ENCODE measurements at regions not wholly inside any gene's neighbourhood (a gene's known extent, or its start where the extent isn't known, plus 50 kb on each side); places are given as distances from the start of the nearest gene placed in this dataset.

- Histone ChIP-seq H4K8ac (ENCODE audit: low read depth, low read length) (no peak overlapping the region), H3K4me3 (ENCODE audit: low read length in 2 of 2) (no peak overlapping the region), H2BK5ac (ENCODE audit: low read length) (no peak overlapping the region), H3K79me1 (ENCODE audit: low read depth, low read length) (no peaks in the 10 kb centered on the region), H3K9ac (ENCODE audit: low read depth, low read length, poor library complexity) (no peak overlapping the region), H3K23ac (ENCODE audit: low read depth, low read length, poor library complexity) (no peak overlapping the region), H2AK5ac (ENCODE audit: low read depth, low read length) (no peak overlapping the region), H3K4ac (ENCODE audit: low read length) (no peak overlapping the region), H3K4me2 (ENCODE audit: insufficient read depth, low read length, poor library complexity, severe bottlenecking) (no peak overlapping the region), H2BK15ac (ENCODE audit: low read length) (no peak overlapping the region), H3K36me3 (replicated peaks in 1 of 2; ENCODE audit: control insufficient read depth in 2 of 2, insufficient read depth in 2 of 2, low read length in 2 of 2) (no peaks in the 10 kb centered on the region), H4K91ac (ENCODE audit: low read depth, low read length, poor library complexity) (no peak overlapping the region), H3K27ac (replicated peaks; ENCODE audit: low read length) (no peak overlapping the region), H3K9me3 (replicated peaks in 1 of 2; ENCODE audit: control insufficient read depth in 2 of 2, insufficient read depth in 1 of 2, low read depth in 1 of 2, low read length in 2 of 2) (peaks cover 0 to 4% of the 10 kb centered on the region in 2 donors), H3K18ac (ENCODE audit: low read length) (no peak overlapping the region), H2AFZ (ENCODE audit: low read length) (no peak overlapping the region), H3K27me3 (ENCODE audit: control insufficient read depth in 3 of 3, insufficient read depth in 3 of 3, low read depth in 1 of 3, low read length in 3 of 3) (no peaks in the 10 kb centered on the region), H3K14ac (ENCODE audit: low read length) (no peak overlapping the region), H2BK12ac (ENCODE audit: low read length) (no peak overlapping the region), H2BK120ac (ENCODE audit: low read depth, low read length) (no peak overlapping the region), H3K4me1 (ENCODE audit: control insufficient read depth in 2 of 2, insufficient read depth in 1 of 2, low read depth in 1 of 2, low read length in 2 of 2) (no peaks in the 10 kb centered on the region)
- no CpG with 5 or more reads among the region's 4 CpGs for WGBS, 2 donors (ENCODE audit: extremely low coverage in 2 of 2, insufficient read length in 2 of 2, insufficient replicate concordance in 1 of 2)
- no peak for DNase-seq (ENCODE audit: low spot score)
Measured at GRCh38 chr3:64291956-64292355, 66.7 kb upstream of the PRICKLE2 start.

GRCh38 chr3:64291345-64291744 lies 66.1 kb upstream of the PRICKLE2 start:
- no peak overlapping the region for H2BK15ac ChIP-seq (ENCODE audit: low read length)
- no CpG with 5 or more reads among the region's 3 CpGs for WGBS, 2 donors (ENCODE audit: extremely low coverage in 2 of 2, insufficient read length in 2 of 2, insufficient replicate concordance in 1 of 2)
- H2BK12ac ChIP-seq (ENCODE audit: low read length), result no peak overlapping the region
- no peaks in the 10 kb centered on the region for H3K9me3 ChIP-seq (replicated peaks in 1 of 2; ENCODE audit: control insufficient read depth in 2 of 2, insufficient read depth in 1 of 2, low read depth in 1 of 2, low read length in 2 of 2)
- no peak overlapping the region for H4K8ac ChIP-seq (ENCODE audit: low read depth, low read length)
- no peak overlapping the region for H3K18ac ChIP-seq (ENCODE audit: low read length)
- no peak overlapping the region for H2AK5ac ChIP-seq (ENCODE audit: low read depth, low read length)
- no peaks in the 10 kb centered on the region for H3K4me1 ChIP-seq (ENCODE audit: control insufficient read depth in 2 of 2, insufficient read depth in 1 of 2, low read depth in 1 of 2, low read length in 2 of 2)
- H3K36me3 ChIP-seq (replicated peaks in 1 of 2; ENCODE audit: control insufficient read depth in 2 of 2, insufficient read depth in 2 of 2, low read length in 2 of 2), result no peaks in the 10 kb centered on the region
- H3K79me1 ChIP-seq (ENCODE audit: low read depth, low read length), result no peaks in the 10 kb centered on the region
- no peak overlapping the region for H3K23ac ChIP-seq (ENCODE audit: low read depth, low read length, poor library complexity)
- no peaks in the 10 kb centered on the region for H3K27me3 ChIP-seq (ENCODE audit: control insufficient read depth in 3 of 3, insufficient read depth in 3 of 3, low read depth in 1 of 3, low read length in 3 of 3)
- H4K91ac ChIP-seq (ENCODE audit: low read depth, low read length, poor library complexity), result no peak overlapping the region
- no peak overlapping the region for H2BK5ac ChIP-seq (ENCODE audit: low read length)
- no peak for DNase-seq (ENCODE audit: low spot score)
- no peak overlapping the region for H2AFZ ChIP-seq (ENCODE audit: low read length)
- H3K27ac ChIP-seq (replicated peaks; ENCODE audit: low read length), result no peak overlapping the region
- H3K9ac ChIP-seq (ENCODE audit: low read depth, low read length, poor library complexity), result no peak overlapping the region
- no peak overlapping the region for H2BK120ac ChIP-seq (ENCODE audit: low read depth, low read length)
- no peak overlapping the region for H3K4me2 ChIP-seq (ENCODE audit: insufficient read depth, low read length, poor library complexity, severe bottlenecking)
- no peak overlapping the region for H3K4ac ChIP-seq (ENCODE audit: low read length)
- no peak overlapping the region for H3K4me3 ChIP-seq (ENCODE audit: low read length in 2 of 2)
- no peak overlapping the region for H3K14ac ChIP-seq (ENCODE audit: low read length)

- no peak overlapping the region for H3K9ac ChIP-seq (ENCODE audit: low read depth, low read length, poor library complexity)
- H3K14ac ChIP-seq (ENCODE audit: low read length), result no peak overlapping the region
- H3K4ac ChIP-seq (ENCODE audit: low read length), result no peak overlapping the region
- H3K23ac ChIP-seq (ENCODE audit: low read depth, low read length, poor library complexity), result no peak overlapping the region
- H3K4me3 ChIP-seq (ENCODE audit: low read length in 2 of 2), result no peak overlapping the region
- H3K4me2 ChIP-seq (ENCODE audit: insufficient read depth, low read length, poor library complexity, severe bottlenecking), result no peak overlapping the region
- no peak overlapping the region for H2BK120ac ChIP-seq (ENCODE audit: low read depth, low read length)
- no peak for DNase-seq (ENCODE audit: low spot score)
- no peaks in the 10 kb centered on the region for H3K9me3 ChIP-seq (replicated peaks in 1 of 2; ENCODE audit: control insufficient read depth in 2 of 2, insufficient read depth in 1 of 2, low read depth in 1 of 2, low read length in 2 of 2)
- H3K4me1 ChIP-seq (ENCODE audit: control insufficient read depth in 2 of 2, insufficient read depth in 1 of 2, low read depth in 1 of 2, low read length in 2 of 2), result no peaks in the 10 kb centered on the region
- H2BK5ac ChIP-seq (ENCODE audit: low read length), result no peak overlapping the region
- H2AFZ ChIP-seq (ENCODE audit: low read length), result no peak overlapping the region
- H3K27ac ChIP-seq (replicated peaks; ENCODE audit: low read length), result no peak overlapping the region
- no peak overlapping the region for H4K91ac ChIP-seq (ENCODE audit: low read depth, low read length, poor library complexity)
- H3K27me3 ChIP-seq (ENCODE audit: control insufficient read depth in 3 of 3, insufficient read depth in 3 of 3, low read depth in 1 of 3, low read length in 3 of 3), result no peaks in the 10 kb centered on the region
- no peak overlapping the region for H4K8ac ChIP-seq (ENCODE audit: low read depth, low read length)
- WGBS, 2 donors (ENCODE audit: extremely low coverage in 2 of 2, insufficient read length in 2 of 2, insufficient replicate concordance in 1 of 2), result no CpG with 5 or more reads among the region's 5 CpGs
- H3K36me3 ChIP-seq (replicated peaks in 1 of 2; ENCODE audit: control insufficient read depth in 2 of 2, insufficient read depth in 2 of 2, low read length in 2 of 2), result no peaks in the 10 kb centered on the region
- H2AK5ac ChIP-seq (ENCODE audit: low read depth, low read length), result no peak overlapping the region
- H3K18ac ChIP-seq (ENCODE audit: low read length), result no peak overlapping the region
- H2BK15ac ChIP-seq (ENCODE audit: low read length), result no peak overlapping the region
- no peaks in the 10 kb centered on the region for H3K79me1 ChIP-seq (ENCODE audit: low read depth, low read length)
- H2BK12ac ChIP-seq (ENCODE audit: low read length), result no peak overlapping the region
Measured at GRCh38 chr3:64290864-64291263, 65.6 kb upstream of the PRICKLE2 start.

- Histone ChIP-seq H2BK5ac (ENCODE audit: low read length) (no peak overlapping the region), H3K14ac (ENCODE audit: low read length) (no peak overlapping the region), H2BK120ac (ENCODE audit: low read depth, low read length) (no peak overlapping the region), H3K9me3 (replicated peaks in 1 of 2; ENCODE audit: control insufficient read depth in 2 of 2, insufficient read depth in 1 of 2, low read depth in 1 of 2, low read length in 2 of 2) (no peaks in the 10 kb centered on the region), H2AK5ac (ENCODE audit: low read depth, low read length) (no peak overlapping the region), H3K18ac (ENCODE audit: low read length) (no peak overlapping the region), H3K4me1 (ENCODE audit: control insufficient read depth in 2 of 2, insufficient read depth in 1 of 2, low read depth in 1 of 2, low read length in 2 of 2) (no peaks in the 10 kb centered on the region), H4K91ac (ENCODE audit: low read depth, low read length, poor library complexity) (no peak overlapping the region), H3K79me1 (ENCODE audit: low read depth, low read length) (no peaks in the 10 kb centered on the region), H3K4ac (ENCODE audit: low read length) (no peak overlapping the region), H3K36me3 (replicated peaks in 1 of 2; ENCODE audit: control insufficient read depth in 2 of 2, insufficient read depth in 2 of 2, low read length in 2 of 2) (no peaks in the 10 kb centered on the region), H2BK12ac (ENCODE audit: low read length) (no peak overlapping the region), H3K9ac (ENCODE audit: low read depth, low read length, poor library complexity) (no peak overlapping the region), H3K23ac (ENCODE audit: low read depth, low read length, poor library complexity) (no peak overlapping the region), H3K27ac (replicated peaks; ENCODE audit: low read length) (no peak overlapping the region), H2AFZ (ENCODE audit: low read length) (no peak overlapping the region), H2BK15ac (ENCODE audit: low read length) (no peak overlapping the region), H3K27me3 (ENCODE audit: control insufficient read depth in 3 of 3, insufficient read depth in 3 of 3, low read depth in 1 of 3, low read length in 3 of 3) (no peaks in the 10 kb centered on the region), H3K4me2 (ENCODE audit: insufficient read depth, low read length, poor library complexity, severe bottlenecking) (no peak overlapping the region), H3K4me3 (ENCODE audit: low read length in 2 of 2) (no peak overlapping the region), H4K8ac (ENCODE audit: low read depth, low read length) (no peak overlapping the region)
- WGBS, 2 donors (ENCODE audit: extremely low coverage in 2 of 2, insufficient read length in 2 of 2, insufficient replicate concordance in 1 of 2), result no CpG with 5 or more reads among the region's 5 CpGs
- DNase-seq (ENCODE audit: low spot score), result no peak
Measured at GRCh38 chr3:64290161-64290560, 64.9 kb upstream of the PRICKLE2 start.
